Heart left ventricle (tissue), 13 donors: ENCODE measurements at regions not wholly inside any gene's neighbourhood (a gene's known extent, or its start where the extent isn't known, plus 50 kb on each side); places are given as distances from the start of the nearest gene placed in this dataset.

Source experiments
- CTCF ChIP-seq, 12 donors: fragments of 200-600 bp; sonication (generic) in 4 of 12; IDR thresholded peaks; one replicate each; pipeline versions ENCODE4 v1.5.0 to v1.8.0; 2018 to 2022; ENCODE audit warnings: antibody characterized with exemption in 12 of 12, mild to moderate bottlenecking in 5 of 12
- POLR2A ChIP-seq, 2 donors: fragments of 450-650 bp; IDR thresholded peaks; one replicate each; pipeline ENCODE4 v1.6.1; 2017; ENCODE audit warnings: antibody characterized with exemption in 2 of 2, mild to moderate bottlenecking in 2 of 2, moderate library complexity in 2 of 2
- donor health status: ischemic (EF 13 %, LVEDD 7.1; RV severe dilation, severe dysfunction).
- donor health status: DM: no; HTN: yes; CAD: no.
- donor health status: DM: no; HTN: no; CAD: no.
- donor health status: ischemic (EF 25% LVEDD 6.9; RV normal size, moderate dysfunction).
- donor health status: ischemic (EF 25% LVEDD 5.7; RV mildly dilated, moderate dysfunction).
- donor health status: ischemic (EF 35%, LVEDD 5.7; RV mildly dilated, moderate dysfunction).
- donor health status: nonischemic (EF 11% LVEDD 7.7; RV severe dilation, severe dysfunction).
- donor health status: DM: yes; HTN: yes; CAD: no.
- donor health status: PGD.
- donor health status: ischemic (EF 29% LVEDD 5.4; RV normal size, mild dysfunction).
- donor health status: nonischemic (EF 23%, LVEDD 6.1; RV moderate dilation, normal function).

GRCh38 chr16:17543073-17543472 is 72.3 kb upstream of the XYLT1 start:
- TF ChIP-seq POLR2A (IDR thresholded peaks at IDR 0.05): no peak
- no peak for TF ChIP-seq CTCF (IDR thresholded peaks at IDR 0.05)
